Panc1 (cell line): ENCODE measurements at regions not wholly inside any gene's neighbourhood (a gene's known extent, or its start where the extent isn't known, plus 50 kb on each side); places are given as distances from the start of the nearest gene placed in this dataset.

Experiments
- ATAC-seq: fragments of 200-7000 bp; cut with Tn5 transposase; 2 replicates; pipeline ENCODE4 v1.9.1; 2020; ENCODE audit warnings: mild to moderate bottlenecking, moderate library complexity
- BruUV-seq: library from RNA; stranded (reverse); fragments of 400-500 nt; replicated peaks from 2 replicates; lab custom pipeline; 2021; lab: Mats Ljungman, UMichigan
- CTCF ChIA-PET: fragments of 300-600 bp; sonication (Branson Sonifier 250); formaldehyde crosslinking; loops from one replicate; lab custom pipeline; 2022; ENCODE audit warnings: antibody characterized with exemption; lab: Charles Lee
- POLR2A ChIA-PET: fragments of 300-600 bp; sonication (Branson Sonifier 250); formaldehyde crosslinking; loops from one replicate; lab custom pipeline; 2022; ENCODE audit warnings: antibody characterized with exemption; lab: Charles Lee
- DNase-seq: peaks from one replicate; pipeline ENCODE4 v3.0.0-alpha.2; 2010; ENCODE audit warnings: low read depth, low spot score
- H3K27ac ChIP-seq: 2 replicates; pipeline ENCODE4 v1.5.1; 2011; ENCODE audit warnings: mild to moderate bottlenecking, low read length, inconsistent platforms
- H3K27me3 ChIP-seq: fragments of 200-500 bp; sonication (Bioruptor generic); 2 replicates; pipeline ENCODE4 v1.6.0; 2014; ENCODE audit warnings: low read length, inconsistent platforms; ENCODE audit not compliant: control insufficient read depth, insufficient read depth
- H3K36me3 ChIP-seq: fragments of 200-500 bp; sonication (Bioruptor generic); 2 replicates; pipeline ENCODE4 v1.5.1; 2014; ENCODE audit warnings: inconsistent platforms, mild to moderate bottlenecking, low read length, moderate library complexity; ENCODE audit not compliant: control insufficient read depth, insufficient read depth
- H3K4me1 ChIP-seq: 2 replicates; pipeline ENCODE4 v1.5.1; 2011; ENCODE audit warnings: inconsistent platforms, mild to moderate bottlenecking, low read length, moderate library complexity; ENCODE audit not compliant: control insufficient read depth, insufficient read depth
- H3K4me3 ChIP-seq, 2 experiments: 2 replicates each; pipeline ENCODE4 v1.5.1; 2011 to 2012; ENCODE audit warnings: low read depth in 2 of 2, low read length in 2 of 2, mild to moderate bottlenecking in 2 of 2, inconsistent platforms in 1 of 2, moderate library complexity in 1 of 2
- H3K9me3 ChIP-seq: fragments of 200-500 bp; sonication (Bioruptor generic); 2 replicates; pipeline ENCODE4 v1.5.1; 2014; ENCODE audit warnings: low read depth, mild to moderate bottlenecking, inconsistent platforms, low read length, moderate library complexity; ENCODE audit not compliant: control insufficient read depth, insufficient read depth
- CTCF ChIP-seq: fragments of 450-650 bp; IDR thresholded peaks from 2 replicates; pipeline ENCODE4 v1.5.1; 2017; ENCODE audit warnings: mild to moderate bottlenecking
- POLR2AphosphoS5 ChIP-seq: IDR thresholded peaks from 2 replicates; pipeline ENCODE4 v1.6.1; 2012; ENCODE audit warnings: mild to moderate bottlenecking, low read depth, low read length, moderate library complexity
- REST ChIP-seq, 2 experiments: IDR thresholded peaks; 2 replicates each; pipeline ENCODE4 v1.6.1; 2011 to 2012; ENCODE audit warnings: low read depth in 2 of 2, control low read depth in 1 of 2, low read length in 1 of 2, mild to moderate bottlenecking in 1 of 2, moderate library complexity in 1 of 2; ENCODE audit not compliant: insufficient read depth in 1 of 2
- SIN3A ChIP-seq: IDR thresholded peaks from 2 replicates; pipeline ENCODE4 v1.6.1; 2012; ENCODE audit warnings: low read depth, mild to moderate bottlenecking, low read length, moderate library complexity, borderline replicate concordance; ENCODE audit not compliant: insufficient read depth
- TCF7L2 ChIP-seq: IDR thresholded peaks from 2 replicates; pipeline ENCODE4 v1.6.1; 2011; ENCODE audit warnings: mild to moderate bottlenecking, low read depth, low read length, inconsistent platforms
- in situ Hi-C: cut with HindIII; loops from 2 replicates; pipeline ENCODE4 v1.10.0; 2016; ENCODE audit warnings: low sequenced_read_pairs, low pct_unique_long_range_greater_than_20kb
- intact Hi-C: fragments of 100-400 bp; cut with micrococcal nuclease; formaldehyde crosslinking; loops from one replicate; pipeline ENCODE4 v1.10.0; 2022; ENCODE audit not compliant: unreplicated experiment

- Histone ChIP-seq H3K27me3 (no peaks in the 10 kb centered on the region), H3K4me1 (no peaks in the 10 kb centered on the region), H3K4me3 (no peak overlapping the region), H3K9me3 (no peaks in the 10 kb centered on the region), H3K36me3 (no peaks in the 10 kb centered on the region), H3K27ac (no peak overlapping the region)
- CTCF ChIA-PET = no interaction called here
- no peak for TF ChIP-seq SIN3A
- TF ChIP-seq POLR2AphosphoS5 = no peak
- no peak for TF ChIP-seq CTCF
- TF ChIP-seq TCF7L2 = no peak
- TF ChIP-seq REST (IDR thresholded peaks at IDR 0.05; ENCODE audit: insufficient read depth in 1 of 2, low read depth in 2 of 2, low read length in 1 of 2) = no peak
- in situ Hi-C loops = no loop called here
- ATAC-seq (no peak), DNase-seq (no peak)
- intact Hi-C loops = no loop called here
- POLR2A ChIA-PET = no interaction called here
- BruUV-seq = no TSS peak
Observed at GRCh38 chr11:24321229-24321628, 175.6 kb upstream of the LUZP2 start.

GRCh38 chr11:24324211-24324610 is 172.6 kb upstream of the LUZP2 start:
- TF ChIP-seq SIN3A (no peak), CTCF (no peak), REST (IDR thresholded peaks at IDR 0.05; ENCODE audit: insufficient read depth in 1 of 2, low read depth in 2 of 2, low read length in 1 of 2) (no peak), POLR2AphosphoS5 (no peak), TCF7L2 (no peak)
- CTCF ChIA-PET = no interaction called here
- no peaks in the 10 kb centered on the region for H3K36me3 ChIP-seq
- no peak overlapping the region for H3K27ac ChIP-seq
- no peak for DNase-seq
- no peak overlapping the region for H3K4me3 ChIP-seq
- ATAC-seq = no peak
- no peaks in the 10 kb centered on the region for H3K4me1 ChIP-seq
- BruUV-seq = no TSS peak
- intact Hi-C loops = no loop called here
- H3K9me3 ChIP-seq = no peaks in the 10 kb centered on the region
- POLR2A ChIA-PET = no interaction called here
- in situ Hi-C loops = no loop called here
- no peaks in the 10 kb centered on the region for H3K27me3 ChIP-seq
